Head of caudate nucleus (tissue), 42 donors: ENCODE measurements at regions not wholly inside any gene's neighbourhood (a gene's known extent, or its start where the extent isn't known, plus 50 kb on each side); places are given as distances from the start of the nearest gene placed in this dataset.

Experiments used
- DNase-seq, 42 donors: peaks; one replicate each; pipeline versions ENCODE4 v3.0.0 to v3.0.0-alpha.2; 2020 to 2021; ENCODE audit warnings: mixed read lengths in 7 of 42
- intact Hi-C: fragments of 100-400 bp; cut with DNase I; formaldehyde crosslinking; loops from one replicate; pipeline ENCODE4 v1.15.0; 2022

- intact Hi-C loops, result no loop called here
- peak in 3 of 42 donors; percentile 4 to 19 (median 16) for DNase-seq
Observed at GRCh38 chr11:116167706-116168458, 604.9 kb downstream of the BUD13 start.

GRCh38 chr11:116166573-116167465 lies 606.0 kb downstream of the BUD13 start:
- DNase-seq, result peak in 10 of 42 donors; percentile 7 to 51 (median 34)
- intact Hi-C loops, result no loop called here

DNA sequence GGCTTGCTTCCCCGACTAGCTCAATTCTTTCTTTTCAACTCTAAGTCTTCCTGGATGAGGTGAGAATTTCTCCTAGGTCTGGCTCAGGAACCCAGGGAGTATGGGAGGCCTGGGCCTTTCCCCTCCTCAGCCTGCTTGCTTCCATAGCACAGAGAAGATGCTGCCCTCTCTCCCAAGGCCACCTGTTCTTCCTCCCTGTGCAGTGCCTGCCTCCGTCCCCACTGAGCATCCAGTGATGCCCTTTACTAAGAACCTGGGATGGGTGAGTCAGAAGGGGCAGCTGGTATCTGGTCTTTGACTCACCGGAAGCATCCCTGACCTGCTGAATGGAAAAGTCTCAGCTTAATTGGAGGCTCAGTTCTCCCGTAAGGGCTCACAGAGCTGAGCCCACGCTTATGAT lies 607.9 kb downstream of the BUD13 start:
- peak in 2 of 42 donors; percentile 1 to 9 for DNase-seq
- intact Hi-C loops, result no loop called here

DNA sequence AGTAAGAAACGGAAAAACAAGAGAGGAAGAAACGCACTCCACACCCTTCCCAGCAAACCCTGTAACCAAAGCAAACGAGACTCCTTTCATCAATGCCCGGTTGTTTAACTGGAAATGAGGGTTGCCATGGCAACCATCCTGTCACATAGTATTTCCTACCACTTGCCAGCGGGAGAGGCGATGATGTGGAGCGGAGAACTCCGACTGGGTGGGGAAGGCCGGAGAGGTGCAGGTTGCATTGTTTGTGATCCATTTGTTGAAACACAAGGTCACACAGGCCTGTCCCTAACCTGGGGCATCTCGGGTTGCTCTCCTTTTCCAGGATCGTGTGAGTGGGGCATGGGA lies 609.9 kb downstream of the BUD13 start:
- intact Hi-C loops, result no loop called here
- DNase-seq, result peak in 29 of 42 donors; percentile 17 to 79 (median 47)

DNA sequence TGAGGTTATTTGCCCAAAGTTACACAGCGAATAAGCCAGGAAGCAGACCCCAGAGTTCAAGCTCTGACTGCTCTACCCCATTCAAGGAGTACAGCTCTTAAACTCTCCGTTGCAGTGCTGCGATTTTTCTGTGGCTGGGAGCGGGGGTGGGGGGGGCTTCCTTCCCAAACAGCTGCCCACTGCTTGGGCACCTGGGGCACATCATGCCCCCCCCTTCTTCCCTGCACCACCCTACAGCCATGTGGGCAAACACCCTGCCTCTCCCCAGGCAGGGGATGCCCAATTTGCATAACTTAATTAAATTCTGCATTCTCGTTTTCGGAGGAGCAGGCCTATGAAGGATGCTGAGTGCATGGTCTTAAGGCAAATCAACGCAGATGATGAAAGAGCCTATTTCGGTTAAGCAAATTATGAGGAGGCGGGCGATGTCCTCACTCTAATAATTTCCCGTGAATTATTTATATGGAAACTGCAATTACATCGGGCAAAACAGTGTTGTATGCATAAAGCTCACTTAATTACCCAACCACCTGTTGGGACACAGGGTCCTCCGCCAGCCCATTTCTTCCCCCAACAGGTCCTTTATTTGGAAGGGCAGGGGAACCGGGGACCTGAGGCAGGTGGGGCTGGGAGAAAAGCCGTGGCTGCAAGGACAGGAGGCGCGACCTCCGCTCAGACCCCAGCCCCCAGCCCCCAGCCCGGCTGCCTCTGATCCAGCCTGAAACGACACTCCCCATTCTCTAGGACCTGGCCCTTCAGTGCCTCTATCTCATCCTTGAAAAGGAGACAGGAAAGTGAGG lies 610.5 kb downstream of the BUD13 start:
- DNase-seq, result peak in 3 of 42 donors; percentile 1 to 34 (median 5)
- intact Hi-C loops, result no loop called here

- no peak for DNase-seq
- intact Hi-C loops, result no loop called here
Observed at GRCh38 chr11:116148645-116149044, 624.1 kb downstream of the BUD13 start.

DNA sequence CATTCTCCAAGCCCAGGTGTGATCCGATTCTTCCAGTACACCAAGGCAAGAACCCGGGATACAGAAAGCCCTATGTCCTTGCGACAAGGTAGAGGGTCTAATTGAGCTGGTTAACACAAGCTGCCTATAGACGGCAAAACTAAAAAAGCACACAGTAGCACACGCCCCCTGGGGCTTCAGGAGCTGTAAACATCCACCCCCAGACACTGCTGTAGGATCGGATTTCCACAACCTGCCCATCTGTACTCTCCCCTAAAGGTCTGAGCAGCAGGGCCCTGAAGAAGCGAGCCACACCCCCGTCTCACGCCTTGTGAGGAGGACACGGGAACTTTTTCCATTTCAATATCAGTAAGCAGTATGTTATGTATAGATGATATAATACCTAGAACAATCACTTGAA lies 624.7 kb downstream of the BUD13 start:
- no peak for DNase-seq
- intact Hi-C loops, result no loop called here

- no peak for DNase-seq
- intact Hi-C loops, result no loop called here
Observed at GRCh38 chr11:116145187-116145865, 627.5 kb downstream of the BUD13 start.

- intact Hi-C loops, result no loop called here
- peak in 2 of 42 donors; percentile 10 to 20 for DNase-seq
Observed at GRCh38 chr11:116144387-116144958, 628.3 kb downstream of the BUD13 start.

- DNase-seq, result no peak
- intact Hi-C loops, result no loop called here
Observed at GRCh38 chr11:116138280-116138679, 634.1 kb upstream of the CADM1 start.

DNA sequence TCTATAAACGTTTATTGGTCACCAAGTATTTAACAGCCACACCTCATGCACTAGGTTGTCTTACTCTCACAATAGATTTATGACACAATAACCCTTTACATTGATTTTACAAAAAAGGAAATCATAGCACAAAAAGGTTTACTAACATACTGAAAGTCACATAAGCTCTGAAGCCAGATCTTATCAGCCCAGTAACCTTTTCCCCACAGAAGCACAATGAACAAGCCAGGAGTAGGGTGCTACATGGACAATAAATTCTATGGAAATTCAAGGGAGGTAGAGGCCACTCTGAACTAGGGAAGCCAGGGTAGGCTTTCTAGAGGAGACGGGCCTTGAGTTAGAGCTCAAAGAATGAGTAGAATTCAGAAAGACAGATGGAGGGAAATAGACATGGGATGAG lies 633.5 kb upstream of the CADM1 start:
- intact Hi-C loops, result no loop called here
- DNase-seq, result no peak

DNA sequence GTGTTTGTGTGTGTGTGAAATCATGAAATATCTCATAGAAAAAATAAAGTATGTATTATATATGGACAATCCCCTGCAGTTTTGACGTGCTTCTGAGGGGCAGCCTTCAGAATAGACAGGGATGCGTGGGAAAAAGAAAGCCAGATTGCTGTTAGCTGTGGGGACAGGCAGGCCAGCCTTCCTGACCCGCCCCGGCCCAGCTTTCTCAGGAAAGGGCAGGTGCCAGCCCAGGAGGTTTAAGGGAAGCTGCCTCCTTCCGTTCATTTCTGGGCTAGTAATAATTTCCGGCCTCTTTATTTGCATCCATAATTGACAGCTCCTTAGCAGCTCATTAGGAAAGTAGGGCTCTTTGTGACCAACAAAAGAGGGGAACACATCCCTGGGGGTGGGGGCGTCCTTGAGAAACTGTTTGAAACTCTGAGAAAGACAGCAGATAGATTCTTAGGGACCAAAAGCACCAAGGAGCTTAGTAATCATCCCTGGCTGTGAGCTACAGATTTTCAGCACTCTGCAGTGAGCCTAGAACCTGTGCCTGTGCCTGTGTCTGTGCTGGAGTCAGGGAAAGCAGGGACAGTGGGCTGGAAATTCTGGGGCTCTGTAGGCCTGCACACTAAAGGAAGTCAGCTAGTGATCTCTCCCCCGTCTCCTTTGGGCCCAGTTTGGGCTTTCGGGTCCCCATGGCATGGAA lies 632.9 kb upstream of the CADM1 start:
- DNase-seq, result peak in 1 of 42 donors; percentile 7
- intact Hi-C loops, result no loop called here

- DNase-seq, result no peak
- intact Hi-C loops, result no loop called here
Observed at GRCh38 chr11:116135891-116136290, 631.7 kb upstream of the CADM1 start.

DNA sequence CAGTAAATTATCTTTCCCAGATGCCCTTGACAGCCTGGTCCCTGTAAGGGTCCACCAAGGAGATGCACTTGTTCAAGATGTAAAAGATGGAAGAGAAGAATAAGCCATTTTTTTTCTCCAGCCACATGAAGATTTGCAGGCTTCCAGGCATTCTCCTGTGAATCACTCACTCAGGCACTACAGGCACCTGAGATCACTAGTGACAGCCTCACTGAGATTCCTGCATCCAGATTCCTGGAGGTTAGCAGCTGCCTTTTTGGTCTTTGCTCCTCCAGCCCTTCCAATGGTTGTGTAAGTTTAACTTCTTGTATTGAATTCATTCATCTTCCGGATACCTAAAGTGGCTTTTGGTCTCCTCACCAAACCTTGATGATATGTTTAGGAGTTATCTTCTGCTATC lies 630.2 kb upstream of the CADM1 start:
- intact Hi-C loops, result no loop called here
- DNase-seq, result no peak

- intact Hi-C loops, result no loop called here
- DNase-seq, result peak in 1 of 42 donors; percentile 6
Observed at GRCh38 chr11:116132273-116132978, 628.2 kb upstream of the CADM1 start.

GRCh38 chr11:116130122-116130521 lies 625.9 kb upstream of the CADM1 start:
- DNase-seq, result no peak
- intact Hi-C loops, result no loop called here

- DNase-seq, result no peak
- intact Hi-C loops, result no loop called here
Observed at GRCh38 chr11:116129456-116129855, 625.2 kb upstream of the CADM1 start.
